ENCODE measurements at regions not wholly inside any gene's neighbourhood (a gene's known extent, or its start where the extent isn't known, plus 50 kb on each side); places are given as distances from the start of the nearest gene placed in this dataset.

GRCh38 chr18:75790796-75791195, 363.3 kb upstream of the SMIM21 start:
- Histone ChIP-seq H3K4me1 (no peaks in the 10 kb centered on the region), H3K9ac (ENCODE audit: low read depth in 2 of 2, low read length in 2 of 2) (no peak overlapping the region), H3K27me3 (no peaks in the 10 kb centered on the region), H3K9me3 (no peaks in the 10 kb centered on the region), H3K27ac (no peak overlapping the region), H3K4me3 (no peak overlapping the region), H3K36me3 (no peaks in the 10 kb centered on the region)
- no peak for DNase-seq
- no peak for TF ChIP-seq CTCF (IDR thresholded peaks at IDR 0.05)
- intact Hi-C loops (cut with DNase I) = no loop called here

GRCh38 chr18:75790111-75790510, 362.6 kb upstream of the SMIM21 start:
- Histone ChIP-seq H3K27ac (no peak overlapping the region), H3K9me3 (no peaks in the 10 kb centered on the region), H3K27me3 (no peaks in the 10 kb centered on the region), H3K4me3 (no peak overlapping the region), H3K4me1 (no peaks in the 10 kb centered on the region), H3K36me3 (no peaks in the 10 kb centered on the region), H3K9ac (ENCODE audit: low read depth in 2 of 2, low read length in 2 of 2) (no peak overlapping the region)
- intact Hi-C loops (cut with DNase I) = no loop called here
- no peak for DNase-seq
- TF ChIP-seq CTCF (IDR thresholded peaks at IDR 0.05) = no peak

- no peak overlapping the region for H3K9ac ChIP-seq (ENCODE audit: low read depth in 2 of 2, low read length in 2 of 2)
- no peaks in the 10 kb centered on the region for H3K36me3 ChIP-seq
- no peak for DNase-seq
- H3K4me1 ChIP-seq = no peaks in the 10 kb centered on the region
- no peaks in the 10 kb centered on the region for H3K27me3 ChIP-seq
- H3K4me3 ChIP-seq = no peak overlapping the region
- intact Hi-C loops (cut with DNase I) = no loop called here
- no peaks in the 10 kb centered on the region for H3K9me3 ChIP-seq
- no peak for TF ChIP-seq CTCF (IDR thresholded peaks at IDR 0.05)
- H3K27ac ChIP-seq = no peak overlapping the region
Observed at GRCh38 chr18:75785834-75786233, 358.3 kb upstream of the SMIM21 start.

GRCh38 chr18:75785206-75785605, 357.7 kb upstream of the SMIM21 start:
- H3K36me3 ChIP-seq = no peaks in the 10 kb centered on the region
- no peak overlapping the region for H3K9ac ChIP-seq (ENCODE audit: low read depth in 2 of 2, low read length in 2 of 2)
- H3K27ac ChIP-seq = no peak overlapping the region
- no peak overlapping the region for H3K4me3 ChIP-seq
- no peak for DNase-seq
- no peaks in the 10 kb centered on the region for H3K27me3 ChIP-seq
- TF ChIP-seq CTCF (IDR thresholded peaks at IDR 0.05) = no peak
- no peaks in the 10 kb centered on the region for H3K4me1 ChIP-seq
- intact Hi-C loops (cut with DNase I) = no loop called here
- H3K9me3 ChIP-seq = no peaks in the 10 kb centered on the region

GRCh38 chr18:75784390-75784789, 356.9 kb upstream of the SMIM21 start:
- Histone ChIP-seq H3K4me1 (no peaks in the 10 kb centered on the region), H3K9me3 (no peaks in the 10 kb centered on the region), H3K9ac (ENCODE audit: low read depth in 2 of 2, low read length in 2 of 2) (no peak overlapping the region), H3K4me3 (no peak overlapping the region), H3K36me3 (no peaks in the 10 kb centered on the region), H3K27me3 (no peaks in the 10 kb centered on the region), H3K27ac (no peak overlapping the region)
- TF ChIP-seq CTCF (IDR thresholded peaks at IDR 0.05) = no peak
- intact Hi-C loops (cut with DNase I) = no loop called here
- DNase-seq = no peak
